B cell (primary cell): ENCODE measurements at regions not wholly inside any gene's neighbourhood (a gene's known extent, or its start where the extent isn't known, plus 50 kb on each side); places are given as distances from the start of the nearest gene placed in this dataset.

Source experiments
- CTCF ChIP-seq: fragments of 200-600 bp; IDR thresholded peaks from one replicate; pipeline ENCODE4 v1.8.0; 2022; ENCODE audit warnings: antibody characterized with exemption, mild to moderate bottlenecking
- EZH2 ChIP-seq: IDR thresholded peaks from 2 replicates; pipeline ENCODE4 v1.6.1; 2012; ENCODE audit warnings: borderline replicate concordance, low read depth, mild to moderate bottlenecking, moderate library complexity, low read length; ENCODE audit not compliant: insufficient read depth, poor library complexity, severe bottlenecking

DNA sequence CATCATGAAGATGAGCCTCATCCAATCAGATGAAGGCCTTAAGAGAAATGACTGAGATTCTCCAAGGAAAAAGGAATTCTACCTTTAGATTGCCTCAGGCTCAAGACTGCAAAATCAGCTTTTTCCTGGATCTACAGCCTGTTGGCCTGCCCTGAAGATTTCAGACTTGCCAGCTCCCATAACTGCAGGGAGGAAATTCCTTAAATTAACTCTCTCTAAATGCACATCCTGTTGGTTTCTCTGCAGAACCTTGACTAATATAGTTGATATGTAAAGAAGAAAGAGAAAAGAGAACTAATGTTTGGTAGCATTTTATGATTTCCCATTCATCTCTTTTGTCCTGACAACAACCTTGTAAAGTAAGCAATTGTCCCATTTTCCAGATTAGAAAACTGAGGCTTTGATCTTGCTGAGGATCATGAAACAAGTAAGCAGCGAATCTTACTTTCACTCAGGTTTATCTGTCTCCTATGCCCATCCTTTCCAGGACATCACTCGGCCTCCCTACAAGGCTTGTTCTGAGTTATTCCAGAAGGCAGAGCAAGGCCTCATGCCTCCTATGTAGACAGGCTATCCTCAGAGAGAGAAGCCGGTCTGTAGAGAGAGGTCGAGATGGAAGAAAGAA, 115.0 kb upstream of the LDB2 start:
- TF ChIP-seq EZH2 (no peak), CTCF (no peak)
